Stimulated activated naive B cell treated with anti-CD40 and anti-IgM and Interleukin-4, amounts not matched to agents 10 μg/mL and 1 μg/mL and 100 μg/mL, for 72 hours (primary cell): ENCODE measurements at regions not wholly inside any gene's neighbourhood (a gene's known extent, or its start where the extent isn't known, plus 50 kb on each side); places are given as distances from the start of the nearest gene placed in this dataset.

Source experiments
- ATAC-seq, 2 donors: fragments of 150-1000 bp; cut with Tn5 transposase; replicated peaks; 2 replicates each; pipeline ENCODE4 v1.10.0; 2021; ENCODE audit warnings: moderate library complexity in 1 of 2
- DNase-seq: peaks from one replicate; pipeline ENCODE4 v3.0.0; 2021
- H3K27ac Mint-ChIP-seq: one replicate; pipeline ENCODE4 v1.8.0; 2022; ENCODE audit warnings: mild to moderate bottlenecking, mixed read lengths
- H3K27me3 Mint-ChIP-seq, 2 donors: one replicate each; pipeline ENCODE4 v1.8.0; 2022; ENCODE audit warnings: mixed read lengths in 2 of 2
- H3K36me3 Mint-ChIP-seq, 2 donors: one replicate each; pipeline ENCODE4 v1.8.0; 2022; ENCODE audit warnings: mixed read lengths in 2 of 2, mild to moderate bottlenecking in 1 of 2
- H3K4me1 Mint-ChIP-seq, 2 donors: one replicate each; pipeline ENCODE4 v1.8.0; 2022; ENCODE audit warnings: mixed read lengths in 2 of 2, mild to moderate bottlenecking in 1 of 2
- H3K4me3 Mint-ChIP-seq, 2 donors: one replicate each; pipeline ENCODE4 v1.8.0; 2022; ENCODE audit warnings: mild to moderate bottlenecking in 2 of 2, mixed read lengths in 2 of 2, moderate library complexity in 1 of 2
- H3K9me3 Mint-ChIP-seq, 2 donors: one replicate each; pipeline ENCODE4 v1.8.0; 2022; ENCODE audit warnings: mixed read lengths in 2 of 2, mild to moderate bottlenecking in 1 of 2

DNA sequence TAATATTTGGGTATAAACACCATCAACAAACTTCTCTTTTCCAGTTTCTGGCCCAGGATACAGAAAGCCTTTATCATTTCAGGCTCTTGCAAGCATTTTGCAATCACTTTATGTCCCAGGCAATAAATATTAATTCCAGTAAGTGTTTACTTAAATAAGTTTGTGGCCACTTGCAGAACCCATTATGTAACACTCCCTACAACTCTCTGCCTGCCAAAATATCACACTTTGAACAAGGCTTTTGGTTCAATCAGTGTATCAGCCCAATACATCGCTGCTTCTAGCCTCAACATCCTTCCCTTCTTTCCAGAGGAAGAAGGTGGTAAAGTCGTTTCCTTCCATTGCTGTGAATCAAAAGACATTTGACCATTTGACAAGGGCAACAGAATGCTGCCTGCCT, 203.0 kb upstream of the USP25 start:
- H3K36me3 Mint-ChIP-seq: peaks cover 3% of the 10 kb centered on the region in 2 donors
- peaks cover 3 to 4% of the 10 kb centered on the region in 2 donors for H3K9me3 Mint-ChIP-seq
- no peak overlapping the region for H3K4me3 Mint-ChIP-seq
- no peaks in the 10 kb centered on the region for H3K27me3 Mint-ChIP-seq
- no peak overlapping the region for H3K27ac Mint-ChIP-seq
- ATAC-seq (no peak), DNase-seq (no peak)
- peaks cover 0 to 9% of the 10 kb centered on the region in 2 donors for H3K4me1 Mint-ChIP-seq

- Mint-ChIP-seq H3K36me3 (peaks cover 3% of the 10 kb centered on the region in 2 donors), H3K4me3 (no peak overlapping the region)
Measured at GRCh38 chr21:15528346-15528745, 201.4 kb upstream of the USP25 start.

GRCh38 chr21:15531986-15532385, 197.8 kb upstream of the USP25 start:
- H3K27ac Mint-ChIP-seq: no peak overlapping the region
- H3K27me3 Mint-ChIP-seq: no peaks in the 10 kb centered on the region
- H3K36me3 Mint-ChIP-seq: peaks cover 3% of the 10 kb centered on the region in 2 donors
- H3K4me1 Mint-ChIP-seq: peaks cover 8 to 11% of the 10 kb centered on the region in 2 donors
- ATAC-seq: no peak
- DNase-seq: no peak
- H3K4me3 Mint-ChIP-seq: no peak overlapping the region
- peaks cover 3 to 6% of the 10 kb centered on the region in 2 donors for H3K9me3 Mint-ChIP-seq

More at GRCh38 chr21:15528346-15528745, 201.4 kb upstream of the USP25 start:
- peaks cover 0 to 9% of the 10 kb centered on the region in 2 donors for H3K4me1 Mint-ChIP-seq
- DNase-seq (no peak), ATAC-seq (no peak)
- H3K9me3 Mint-ChIP-seq: peaks cover 3 to 4% of the 10 kb centered on the region in 2 donors
- no peak overlapping the region for H3K27ac Mint-ChIP-seq
- H3K27me3 Mint-ChIP-seq: no peaks in the 10 kb centered on the region

DNA sequence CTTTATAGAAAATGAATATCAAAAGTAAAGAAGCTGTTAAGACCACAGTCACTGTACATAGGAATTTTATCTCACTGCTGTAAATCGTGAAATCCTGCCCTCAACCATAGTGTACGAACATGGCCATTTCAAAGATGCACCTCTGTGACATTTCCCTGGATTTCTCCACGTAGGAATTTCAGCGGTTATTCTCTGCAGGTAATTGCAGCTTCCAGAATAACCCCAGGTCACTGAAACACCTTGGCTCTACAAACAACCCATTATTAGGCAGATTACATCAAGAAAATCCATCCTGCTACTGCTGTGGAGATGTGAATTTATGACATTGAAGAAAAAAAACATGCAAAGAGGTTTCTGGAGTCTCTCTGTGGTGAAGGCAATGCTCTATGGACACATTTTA, 196.2 kb upstream of the USP25 start:
- ATAC-seq (no peak), DNase-seq (no peak)
- Mint-ChIP-seq H3K4me3 (no peak overlapping the region), H3K27me3 (no peaks in the 10 kb centered on the region), H3K4me1 (peaks cover 8 to 11% of the 10 kb centered on the region in 2 donors), H3K27ac (no peak overlapping the region), H3K9me3 (peaks cover 3 to 6% of the 10 kb centered on the region in 2 donors), H3K36me3 (peaks cover 3% of the 10 kb centered on the region in 2 donors)

DNA sequence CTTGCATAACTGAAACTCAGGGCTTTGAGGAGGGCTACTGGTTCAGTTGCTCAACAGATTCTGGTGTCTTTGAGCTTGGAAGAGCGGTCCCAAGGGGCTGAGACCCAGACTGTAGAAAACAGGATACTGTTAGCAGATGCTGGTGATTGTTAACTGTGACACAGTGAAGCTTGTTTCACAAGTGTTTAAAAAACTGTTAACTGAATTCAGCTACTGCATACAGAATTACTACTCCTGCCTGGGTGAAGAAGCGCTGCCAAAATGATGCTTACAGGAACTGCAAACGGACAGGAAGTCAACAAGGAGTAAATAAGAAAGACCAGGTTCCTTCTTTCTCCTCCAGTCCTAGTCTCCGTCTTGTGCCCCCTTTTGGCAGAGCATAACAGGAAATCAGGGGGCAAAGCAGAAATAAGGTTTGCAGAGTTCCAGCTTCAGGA, 195.3 kb upstream of the USP25 start:
- Mint-ChIP-seq H3K27ac (no peak overlapping the region), H3K9me3 (peaks cover 3 to 6% of the 10 kb centered on the region in 2 donors)

GRCh38 chr21:15539376-15539775, 190.4 kb upstream of the USP25 start:
- Mint-ChIP-seq H3K27me3 (peaks cover 0 to 13% of the 10 kb centered on the region in 2 donors), H3K4me1 (peaks cover 4 to 6% of the 10 kb centered on the region in 2 donors), H3K36me3 (no peaks in the 10 kb centered on the region)

More for the DNA sequence above, 195.3 kb upstream of the USP25 start:
- Mint-ChIP-seq H3K27me3 (no peaks in the 10 kb centered on the region), H3K36me3 (peaks cover 3% of the 10 kb centered on the region in 2 donors), H3K4me1 (peaks cover 8 to 11% of the 10 kb centered on the region in 2 donors), H3K4me3 (peak overlapping the region; percentile 59 to 72)
- DNase-seq: no peak
- peak; percentile 51 to 66 for ATAC-seq

DNA sequence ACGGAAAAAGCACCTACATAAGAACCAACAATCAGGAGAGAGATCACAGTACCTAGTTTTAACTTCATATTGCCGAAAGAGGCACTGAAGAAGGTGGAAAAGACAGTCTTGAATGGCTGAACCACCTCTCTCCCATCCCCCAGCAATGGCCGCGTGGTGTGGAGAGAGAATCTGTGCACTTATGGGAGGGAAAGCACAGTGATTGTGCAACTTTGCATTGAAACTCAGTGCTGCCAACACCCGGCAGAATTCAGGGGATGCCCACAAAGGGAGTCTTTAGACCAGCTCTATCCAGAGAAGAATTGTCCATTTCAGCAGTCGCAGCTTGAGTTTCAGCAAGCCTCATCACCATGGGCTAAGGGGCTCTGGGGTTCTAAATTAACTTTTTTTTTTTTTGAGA, 186.3 kb upstream of the USP25 start:
- Mint-ChIP-seq H3K4me1 (no peaks in the 10 kb centered on the region), H3K27me3 (peaks cover 0 to 13% of the 10 kb centered on the region in 2 donors), H3K9me3 (peaks cover 0 to 2% of the 10 kb centered on the region in 2 donors), H3K4me3 (no peak overlapping the region), H3K36me3 (no peaks in the 10 kb centered on the region), H3K27ac (no peak overlapping the region)
- DNase-seq (no peak), ATAC-seq (no peak)

More at GRCh38 chr21:15539376-15539775, 190.4 kb upstream of the USP25 start:
- Mint-ChIP-seq H3K4me3 (no peak overlapping the region), H3K27ac (no peak overlapping the region), H3K9me3 (peaks cover 0 to 2% of the 10 kb centered on the region in 2 donors)
- DNase-seq (no peak), ATAC-seq (no peak)

DNA sequence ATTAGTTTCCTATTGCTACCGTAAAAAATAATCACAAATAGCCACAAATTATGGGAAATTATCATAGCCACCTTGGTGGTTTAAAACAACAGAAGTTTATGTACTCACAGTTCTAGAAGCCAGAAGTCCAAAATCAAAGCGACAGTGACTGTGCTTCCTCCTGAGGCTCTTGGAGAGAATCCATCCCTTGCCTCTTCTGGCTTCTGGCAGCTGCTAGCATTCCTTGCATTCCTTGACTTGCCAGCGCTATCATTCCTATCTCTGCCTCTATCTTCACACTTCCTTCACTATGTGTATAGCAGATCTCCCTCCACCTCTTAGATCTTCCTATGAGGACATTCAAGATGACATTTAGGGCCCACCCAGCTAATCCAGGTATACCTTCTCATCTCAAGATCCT, 180.1 kb upstream of the USP25 start:
- DNase-seq (no peak), ATAC-seq (no peak)
- Mint-ChIP-seq H3K36me3 (no peaks in the 10 kb centered on the region), H3K27me3 (no peaks in the 10 kb centered on the region), H3K9me3 (no peaks in the 10 kb centered on the region), H3K4me3 (no peak overlapping the region), H3K4me1 (peaks cover 2 to 12% of the 10 kb centered on the region in 2 donors), H3K27ac (no peak overlapping the region)

DNA sequence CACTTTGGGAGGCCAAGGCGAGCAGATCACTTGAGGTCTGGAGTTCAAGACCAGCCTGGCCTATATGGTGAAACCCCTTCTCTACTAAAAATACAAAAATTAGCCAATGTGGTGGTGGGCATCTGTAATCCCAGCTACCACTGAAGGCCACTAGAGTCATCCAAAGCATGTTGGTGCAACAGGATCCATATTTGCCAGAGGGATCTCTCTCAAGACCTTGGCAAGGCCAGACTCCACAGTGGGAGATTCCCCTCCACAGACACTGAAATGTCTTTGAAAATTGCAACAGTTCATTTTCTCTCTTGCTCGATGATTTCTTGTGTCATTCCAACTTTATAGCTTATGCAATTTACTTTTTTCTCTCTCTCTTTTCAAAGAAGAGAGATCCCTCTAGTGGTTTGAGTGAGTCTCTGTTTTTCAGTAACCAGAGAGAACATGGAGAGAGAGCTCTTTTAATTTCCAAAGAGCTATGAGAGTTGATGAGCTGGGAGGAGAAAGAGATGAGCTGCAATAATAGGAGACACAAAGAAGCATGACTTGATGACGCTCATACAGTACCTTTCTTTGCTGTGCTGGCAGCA, 176.8 kb upstream of the USP25 start:
- H3K27me3 Mint-ChIP-seq: no peaks in the 10 kb centered on the region
- no peak for ATAC-seq
- H3K9me3 Mint-ChIP-seq: peaks cover 0 to 1% of the 10 kb centered on the region in 2 donors
- no peak for DNase-seq
- H3K27ac Mint-ChIP-seq: no peak overlapping the region
- H3K36me3 Mint-ChIP-seq: no peaks in the 10 kb centered on the region
- peaks cover 2 to 12% of the 10 kb centered on the region in 2 donors for H3K4me1 Mint-ChIP-seq
- no peak overlapping the region for H3K4me3 Mint-ChIP-seq

- no peak for DNase-seq
- Mint-ChIP-seq H3K27me3 (no peaks in the 10 kb centered on the region), H3K27ac (no peak overlapping the region), H3K36me3 (no peaks in the 10 kb centered on the region), H3K9me3 (peaks cover 0 to 1% of the 10 kb centered on the region in 2 donors), H3K4me3 (no peak overlapping the region), H3K4me1 (peaks cover 14 to 32% of the 10 kb centered on the region in 2 donors)
- no peak for ATAC-seq
Measured at GRCh38 chr21:15557925-15558324, 171.9 kb upstream of the USP25 start.

DNA sequence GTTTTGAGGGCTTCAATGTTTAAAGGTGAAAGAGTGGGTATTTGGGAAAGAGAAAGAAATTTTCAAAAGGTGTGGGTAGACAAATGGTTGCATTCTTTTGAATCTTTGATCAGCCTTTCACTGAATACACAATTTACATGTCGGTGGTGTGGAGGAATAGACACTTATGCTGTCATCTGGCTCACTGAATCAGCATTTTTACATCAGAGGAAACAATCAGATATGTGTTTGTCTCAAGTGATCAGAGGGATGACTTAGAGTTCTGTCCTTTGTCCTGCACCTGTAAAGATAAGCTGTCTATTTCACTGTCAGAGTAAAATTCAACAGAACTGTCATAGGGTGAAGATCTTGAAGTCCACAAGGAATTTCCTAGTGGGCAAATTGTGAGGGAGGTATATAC, 170.9 kb upstream of the USP25 start:
- H3K9me3 Mint-ChIP-seq: peaks cover 0 to 1% of the 10 kb centered on the region in 2 donors
- DNase-seq (no peak), ATAC-seq (no peak)
- no peak overlapping the region for H3K27ac Mint-ChIP-seq
- peaks cover 14 to 27% of the 10 kb centered on the region in 2 donors for H3K4me1 Mint-ChIP-seq
- H3K27me3 Mint-ChIP-seq: no peaks in the 10 kb centered on the region
- H3K4me3 Mint-ChIP-seq: no peak overlapping the region
- no peaks in the 10 kb centered on the region for H3K36me3 Mint-ChIP-seq

GRCh38 chr21:15559660-15560059, 170.1 kb upstream of the USP25 start:
- DNase-seq (no peak), ATAC-seq (peak; percentile 88 to 91)
- Mint-ChIP-seq H3K4me3 (no peak overlapping the region), H3K9me3 (peaks cover 0 to 1% of the 10 kb centered on the region in 2 donors), H3K4me1 (peaks cover 14 to 27% of the 10 kb centered on the region in 2 donors), H3K27ac (peak overlapping the region; percentile 52), H3K27me3 (no peaks in the 10 kb centered on the region), H3K36me3 (no peaks in the 10 kb centered on the region)

GRCh38 chr21:15560383-15561056, 169.3 kb upstream of the USP25 start:
- ATAC-seq (peak; percentile 48 to 70), DNase-seq (no peak)
- Mint-ChIP-seq H3K4me1 (peaks cover 14 to 27% of the 10 kb centered on the region in 2 donors), H3K27ac (no peak overlapping the region), H3K27me3 (no peaks in the 10 kb centered on the region), H3K9me3 (peaks cover 0 to 1% of the 10 kb centered on the region in 2 donors), H3K4me3 (no peak overlapping the region), H3K36me3 (no peaks in the 10 kb centered on the region)

DNA sequence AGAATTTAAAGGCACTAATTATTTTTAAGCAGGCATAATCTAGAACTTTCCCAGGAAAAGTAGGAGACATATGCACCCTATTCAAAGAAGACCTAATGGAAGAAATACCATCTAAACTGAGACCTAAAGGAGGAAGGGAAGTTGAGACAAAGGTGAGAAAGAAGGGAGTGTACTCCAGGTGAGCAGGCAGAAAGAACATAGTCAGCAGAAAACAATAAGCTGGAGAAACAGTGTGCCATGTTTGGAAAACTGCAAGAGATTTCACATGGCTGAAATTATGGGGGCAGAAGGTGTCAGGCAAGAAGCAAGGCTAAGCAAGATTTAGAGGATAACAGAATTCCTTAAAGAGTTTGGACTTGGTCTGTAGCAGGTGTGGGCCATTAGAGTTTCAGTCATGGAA, 167.0 kb upstream of the USP25 start:
- Mint-ChIP-seq H3K4me3 (no peak overlapping the region), H3K27me3 (peaks cover 0 to 5% of the 10 kb centered on the region in 2 donors), H3K9me3 (no peaks in the 10 kb centered on the region), H3K36me3 (no peaks in the 10 kb centered on the region), H3K27ac (no peak overlapping the region), H3K4me1 (peaks cover 14 to 27% of the 10 kb centered on the region in 2 donors)
- ATAC-seq: no peak
- no peak for DNase-seq

GRCh38 chr21:15564907-15565306, 164.9 kb upstream of the USP25 start:
- Mint-ChIP-seq H3K27me3 (peaks cover 0 to 7% of the 10 kb centered on the region in 2 donors), H3K4me1 (peaks cover 9 to 14% of the 10 kb centered on the region in 2 donors), H3K9me3 (no peaks in the 10 kb centered on the region), H3K36me3 (no peaks in the 10 kb centered on the region), H3K4me3 (no peak overlapping the region), H3K27ac (no peak overlapping the region)
- DNase-seq (no peak), ATAC-seq (no peak)
